ENCODE measurements at regions not wholly inside any gene's neighbourhood (a gene's known extent, or its start where the extent isn't known, plus 50 kb on each side); places are given as distances from the start of the nearest gene placed in this dataset.

GRCh38 chr12:22740656-22741355, 115.8 kb downstream of the ETNK1 start:
- DNase-seq (ENCODE audit: low spot score) = no peak

GRCh38 chr12:22743700-22744099, 118.7 kb downstream of the ETNK1 start:
- DNase-seq (ENCODE audit: low spot score) = no peak

GRCh38 chr12:22744197-22744596, 119.2 kb downstream of the ETNK1 start:
- DNase-seq (ENCODE audit: low spot score) = no peak

DNA sequence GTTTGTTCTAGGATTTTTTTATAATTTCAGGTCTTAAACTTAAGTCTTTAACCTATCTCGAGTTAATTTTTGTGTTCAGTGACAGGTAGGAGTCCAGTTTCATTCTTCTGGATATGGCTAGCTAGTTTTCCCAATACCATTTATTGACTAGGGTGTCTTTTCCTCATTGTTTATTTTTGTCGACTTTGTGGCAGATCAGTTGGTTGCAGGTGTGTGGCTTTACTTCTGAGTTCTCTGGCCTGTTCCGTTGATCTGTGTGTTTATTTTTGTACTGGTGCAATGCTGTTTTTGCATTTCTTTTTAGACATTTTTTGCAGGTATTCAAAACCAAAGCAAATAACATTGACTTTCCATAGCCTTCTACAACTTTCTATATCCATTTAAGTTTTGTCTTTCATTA, 121.7 kb downstream of the ETNK1 start:
- no peak for DNase-seq (ENCODE audit: low spot score)

DNA sequence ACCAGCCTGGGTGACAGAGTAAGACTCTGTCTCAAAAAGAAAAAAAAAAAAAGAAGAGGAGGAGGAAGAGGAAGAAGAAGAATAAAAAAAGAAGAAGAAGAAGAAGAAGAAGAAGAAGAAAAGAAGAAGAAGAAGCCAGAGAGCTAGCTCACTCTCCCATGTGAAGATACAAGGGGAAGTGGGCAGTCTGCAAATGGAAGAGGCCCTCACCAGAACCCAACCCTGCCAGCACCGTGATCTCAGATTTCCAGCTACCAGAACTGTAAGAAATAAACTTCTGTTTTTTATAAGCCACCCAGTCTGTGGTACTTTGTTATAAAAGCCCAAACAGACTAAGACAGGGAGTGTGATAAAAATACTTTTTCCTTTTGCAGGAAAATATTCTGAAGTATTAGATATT, 130.7 kb downstream of the ETNK1 start:
- no peak for DNase-seq (ENCODE audit: low spot score)

DNA sequence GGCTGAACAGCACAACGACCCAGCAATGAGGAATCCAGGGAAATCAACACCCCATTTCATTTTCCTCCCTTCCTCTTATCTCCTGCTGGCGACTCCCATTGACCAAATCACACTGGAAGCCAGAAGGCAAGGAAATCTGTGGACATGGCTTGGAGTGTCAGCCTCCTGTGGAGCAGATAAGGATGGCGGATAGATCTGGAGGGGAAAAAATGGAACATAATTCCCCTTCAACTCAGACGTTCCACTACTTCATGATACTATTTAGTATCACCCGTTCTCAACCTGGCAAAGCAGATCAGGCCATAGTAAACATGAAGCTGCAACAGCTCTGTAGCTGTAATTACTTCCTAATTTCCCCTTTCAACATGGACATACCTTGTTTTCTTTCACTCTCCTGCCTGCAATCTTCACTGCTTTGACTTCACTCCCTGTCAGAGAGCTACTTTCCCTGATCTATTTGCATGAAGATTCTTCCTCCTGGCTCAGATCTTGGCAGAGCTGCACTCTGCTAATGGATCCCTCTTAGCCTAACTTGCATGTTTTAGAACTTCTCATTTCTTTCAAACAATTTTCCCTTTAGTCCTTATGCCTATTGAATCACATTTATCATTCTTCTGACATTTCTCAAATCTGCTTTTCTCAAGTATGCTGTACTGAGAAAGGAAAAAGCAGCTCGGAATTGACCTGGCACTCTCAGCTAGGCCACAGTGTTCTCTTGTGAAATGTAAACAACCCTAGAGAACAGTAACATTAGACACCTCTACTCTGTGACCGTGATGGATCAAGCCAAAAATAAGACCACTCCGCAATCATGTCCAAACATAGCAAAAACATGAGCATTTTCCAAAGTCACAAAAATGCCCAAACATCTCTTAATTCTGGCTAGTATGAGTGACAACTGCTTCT, 135.1 kb downstream of the ETNK1 start:
- no peak for DNase-seq (ENCODE audit: low spot score)

DNA sequence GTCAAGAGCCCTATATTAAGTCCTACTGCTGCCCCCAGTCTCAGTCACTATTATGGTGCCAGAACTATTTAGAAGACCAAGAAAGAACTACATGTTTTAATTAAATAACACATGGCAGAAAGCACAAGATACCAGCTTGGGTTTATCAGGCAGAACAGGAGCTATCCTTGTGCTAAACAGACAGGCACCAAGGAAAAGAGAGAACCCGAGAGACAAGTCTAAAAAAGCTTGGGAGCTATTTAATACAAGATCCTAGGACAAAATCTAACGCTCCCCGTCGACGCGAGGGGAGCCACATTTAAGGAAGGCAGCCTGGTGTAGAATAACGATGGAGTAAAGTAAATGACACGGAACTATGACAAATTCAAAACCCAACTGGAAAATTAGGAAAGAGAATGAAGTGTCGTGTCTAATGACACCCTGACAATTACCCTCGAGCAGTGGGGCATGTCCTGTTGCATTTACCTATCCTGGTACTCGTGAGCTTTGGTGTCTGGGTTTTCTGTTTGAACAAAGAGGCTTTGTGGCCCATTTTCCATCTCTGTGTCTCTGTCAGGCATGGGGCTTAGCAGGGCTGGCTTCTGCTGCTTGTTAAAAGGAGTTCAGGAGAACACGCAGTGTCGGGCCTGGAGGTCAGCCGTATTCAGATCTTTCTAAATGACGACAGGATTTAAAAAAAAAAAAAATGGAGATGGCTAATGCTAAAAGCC, 140.6 kb downstream of the ETNK1 start:
- DNase-seq (ENCODE audit: low spot score) = no peak

GRCh38 chr12:22766911-22767420, 142.0 kb downstream of the ETNK1 start:
- DNase-seq (ENCODE audit: low spot score) = no peak

- DNase-seq (ENCODE audit: low spot score) = no peak
Measured at GRCh38 chr12:22781339-22781738, 156.4 kb downstream of the ETNK1 start.

- DNase-seq (ENCODE audit: low spot score) = no peak
Measured at GRCh38 chr12:22787557-22787956, 162.6 kb downstream of the ETNK1 start.

DNA sequence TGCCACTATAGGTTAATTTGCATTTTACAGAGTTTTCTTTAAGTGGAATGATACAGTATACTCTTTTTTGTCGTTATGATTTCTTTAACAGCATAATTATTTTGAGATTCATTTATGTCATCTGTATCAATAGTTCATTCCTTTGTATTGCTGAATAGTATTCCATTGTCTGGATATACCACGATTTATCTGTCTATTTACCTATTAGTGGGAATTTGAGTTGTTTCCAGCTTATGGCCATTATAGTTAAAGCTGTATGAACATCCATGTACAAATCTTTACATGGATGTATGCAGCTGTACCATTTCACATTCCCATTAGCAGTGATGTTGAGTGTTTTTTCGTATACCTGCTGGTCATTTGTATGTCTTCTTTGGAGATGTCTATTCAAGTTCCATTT, 163.9 kb downstream of the ETNK1 start:
- no peak for DNase-seq (ENCODE audit: low spot score)

GRCh38 chr12:22792138-22792537, 167.2 kb downstream of the ETNK1 start:
- DNase-seq (ENCODE audit: low spot score) = no peak

DNA sequence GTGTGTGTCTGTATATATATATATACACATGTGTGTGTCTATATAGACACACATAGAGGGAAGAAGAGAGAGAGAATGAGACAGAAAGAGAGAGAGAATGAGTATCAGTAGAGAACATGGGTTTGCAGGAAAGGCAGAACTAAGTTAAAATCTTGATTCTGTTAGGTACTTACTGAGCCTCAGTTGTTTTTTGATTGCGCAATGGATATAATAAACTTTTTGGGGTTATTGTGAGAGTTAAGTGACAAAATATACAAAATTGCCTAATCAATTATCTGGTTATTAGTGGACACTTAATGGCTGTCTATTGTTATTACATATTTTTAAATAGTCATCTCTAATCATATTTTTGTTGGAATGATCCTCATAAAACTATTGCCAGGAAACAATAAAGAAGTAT, 169.0 kb downstream of the ETNK1 start:
- no peak for DNase-seq (ENCODE audit: low spot score)

DNA sequence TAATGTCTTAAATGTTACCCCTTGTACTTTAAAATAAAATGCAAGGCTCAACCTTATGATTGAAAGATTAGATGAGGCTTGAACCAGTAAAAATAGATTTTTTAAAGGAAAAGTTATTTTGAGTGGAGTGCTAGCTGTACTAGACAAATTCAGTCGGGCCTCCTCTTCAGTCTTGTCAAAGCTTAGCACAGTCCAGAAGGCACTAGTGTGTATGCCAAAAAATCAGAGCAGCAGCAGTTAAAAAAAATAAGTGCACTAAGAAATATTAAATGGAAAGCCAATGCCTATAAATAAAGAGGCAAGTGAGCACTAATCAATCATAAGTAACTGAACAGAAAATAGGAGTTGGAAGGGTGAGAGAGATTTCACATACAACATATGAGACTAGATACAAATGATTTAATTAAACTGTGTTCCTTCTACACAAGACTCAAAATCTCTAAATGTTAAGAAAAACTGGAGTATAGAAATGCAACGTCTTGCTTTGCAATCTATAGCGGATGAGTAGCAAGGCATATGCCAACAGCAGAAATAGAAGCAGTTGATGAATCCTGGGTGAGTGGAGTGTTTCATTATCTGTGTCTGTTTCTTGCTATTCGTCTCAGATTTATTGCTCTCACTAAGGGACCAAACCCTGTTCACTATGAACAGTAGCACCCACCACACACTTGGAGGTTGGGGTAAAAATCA, 172.1 kb downstream of the ETNK1 start:
- DNase-seq (ENCODE audit: low spot score) = no peak

GRCh38 chr12:22797701-22798100, 172.7 kb downstream of the ETNK1 start:
- no peak for DNase-seq (ENCODE audit: low spot score)

DNA sequence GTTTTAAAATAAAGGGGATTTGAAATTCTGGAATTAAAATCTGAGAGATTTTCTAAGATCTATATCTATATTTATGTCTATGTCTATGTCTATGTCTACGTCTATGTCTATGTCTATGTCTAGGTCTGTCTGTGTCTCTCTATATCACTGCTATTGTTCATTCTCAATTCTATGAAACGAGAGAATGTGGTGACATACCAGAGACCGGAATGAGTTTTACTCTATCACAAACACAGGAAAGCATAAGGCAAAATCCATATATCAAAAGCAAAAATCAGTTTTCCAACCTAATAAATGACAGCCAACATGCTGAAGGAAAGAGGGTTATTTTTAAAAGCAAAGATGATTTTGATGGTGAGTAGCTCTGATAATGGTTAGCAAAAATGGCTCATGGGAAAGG, 173.1 kb downstream of the ETNK1 start:
- DNase-seq (ENCODE audit: low spot score) = no peak

- DNase-seq (ENCODE audit: low spot score) = no peak
Measured at GRCh38 chr12:22799503-22799902, 174.5 kb downstream of the ETNK1 start.

DNA sequence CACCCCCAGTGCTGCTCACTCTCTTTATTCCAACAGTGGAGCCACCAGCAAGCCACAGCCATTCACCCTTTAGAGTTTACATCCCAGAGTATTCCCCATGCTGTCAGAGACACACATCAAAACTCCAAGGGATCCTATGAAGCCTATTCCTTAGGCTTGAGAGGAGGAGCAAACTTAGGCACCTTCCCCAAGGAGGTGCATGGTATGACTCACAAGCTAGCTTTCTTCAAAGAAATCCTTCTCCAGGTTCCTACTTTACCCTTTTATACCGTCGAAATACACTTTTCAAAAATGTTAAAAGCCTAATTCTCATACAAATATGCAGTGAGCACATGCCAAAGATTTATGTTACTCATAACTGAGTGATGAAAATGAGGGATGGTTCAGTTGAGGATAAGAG, 175.4 kb downstream of the ETNK1 start:
- DNase-seq (ENCODE audit: low spot score) = no peak

GRCh38 chr12:22802883-22803630, 178.1 kb downstream of the ETNK1 start:
- no peak for DNase-seq (ENCODE audit: low spot score)

GRCh38 chr12:22803725-22804124, 178.8 kb downstream of the ETNK1 start:
- no peak for DNase-seq (ENCODE audit: low spot score)

DNA sequence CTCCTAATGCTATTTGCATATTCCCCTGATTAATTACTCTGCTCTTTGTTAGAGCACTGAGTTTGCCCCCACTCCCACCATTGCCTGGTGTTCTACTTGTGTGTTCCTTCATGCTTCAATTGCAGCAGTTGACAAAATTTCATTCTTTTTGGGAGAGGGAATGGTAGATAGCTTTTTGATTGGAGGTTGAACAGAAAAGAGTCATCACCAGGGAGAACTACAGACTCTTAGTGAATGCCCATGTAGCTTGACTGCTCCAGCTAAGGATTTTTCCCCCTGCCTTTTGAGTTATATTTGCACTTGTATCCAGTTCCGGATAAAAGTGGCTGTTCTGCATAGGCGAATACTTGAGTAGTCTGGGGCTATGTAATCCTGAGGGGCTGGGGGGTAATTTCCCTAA, 183.9 kb downstream of the ETNK1 start:
- no peak for DNase-seq (ENCODE audit: low spot score)

Measured in LoVo (cell line).